Endothelial cell (in vitro differentiated cells): ENCODE measurements at regions not wholly inside any gene's neighbourhood (a gene's known extent, or its start where the extent isn't known, plus 50 kb on each side); places are given as distances from the start of the nearest gene placed in this dataset.
A peak's percentile ranks its signal among the peaks of the same experiment; 100 is the strongest.

Source experiments
- DNase-seq: peaks from one replicate; pipeline ENCODE4 v3.0.0; 2021; ENCODE audit warnings: low spot score
- H3K27ac Mint-ChIP-seq: one replicate; pipeline ENCODE4 v1.8.0; 2021; ENCODE audit warnings: mixed read lengths, inconsistent platforms; ENCODE audit not compliant: unreplicated experiment
- H3K27me3 Mint-ChIP-seq: one replicate; pipeline ENCODE4 v1.8.0; 2021; ENCODE audit warnings: mild to moderate bottlenecking, moderate library complexity, mixed read lengths, inconsistent platforms; ENCODE audit not compliant: unreplicated experiment
- H3K36me3 Mint-ChIP-seq: one replicate; pipeline ENCODE4 v1.8.0; 2021; ENCODE audit warnings: mild to moderate bottlenecking, low read depth, mixed read lengths, inconsistent platforms; ENCODE audit not compliant: unreplicated experiment
- H3K4me1 Mint-ChIP-seq: one replicate; pipeline ENCODE4 v1.8.0; 2021; ENCODE audit warnings: mild to moderate bottlenecking, mixed read lengths, inconsistent platforms; ENCODE audit not compliant: unreplicated experiment
- H3K4me3 Mint-ChIP-seq: one replicate; pipeline ENCODE4 v1.8.0; 2021; ENCODE audit warnings: mild to moderate bottlenecking, mixed read lengths, inconsistent platforms; ENCODE audit not compliant: unreplicated experiment
- H3K9me3 Mint-ChIP-seq: one replicate; pipeline ENCODE4 v1.8.0; 2021; ENCODE audit warnings: mixed read lengths, inconsistent platforms; ENCODE audit not compliant: unreplicated experiment
- TF ChIP-seq, protein P1 (sequence below): fragments of 200-600 bp; sonication (generic); IDR thresholded peaks from one replicate; pipeline ENCODE4 v1.5.0; 2021; ENCODE audit warnings: antibody characterized with exemption; ENCODE audit not compliant: unreplicated experiment

DNA sequence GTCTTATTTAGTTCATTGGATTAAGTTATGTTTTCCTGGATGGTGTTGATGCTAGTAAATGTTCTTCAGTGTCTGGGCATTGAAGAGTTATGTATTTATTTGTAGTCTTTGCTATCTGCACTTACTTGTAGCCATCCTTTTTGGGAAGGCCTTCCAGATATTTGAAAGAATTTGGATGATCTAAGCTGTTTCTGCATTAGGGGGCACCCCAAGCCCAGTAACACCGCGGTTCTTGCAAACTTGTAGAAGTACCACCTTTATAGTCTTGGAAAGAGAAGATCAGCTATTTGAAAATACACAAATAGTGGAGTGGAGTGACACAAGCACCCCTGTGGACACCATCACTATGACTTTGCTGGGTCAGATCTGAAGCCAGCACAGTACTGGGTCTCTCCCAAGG, 175.9 kb upstream of the KIF2B start:
- DNase-seq, result no peak
- Mint-ChIP-seq H3K27ac (no peak overlapping the region), H3K4me1 (no peaks in the 10 kb centered on the region), H3K4me3 (no peak overlapping the region), H3K36me3 (no peaks in the 10 kb centered on the region), H3K9me3 (no peaks in the 10 kb centered on the region), H3K27me3 (peaks cover 3% of the 10 kb centered on the region)
- TF ChIP-seq, protein P1, sequence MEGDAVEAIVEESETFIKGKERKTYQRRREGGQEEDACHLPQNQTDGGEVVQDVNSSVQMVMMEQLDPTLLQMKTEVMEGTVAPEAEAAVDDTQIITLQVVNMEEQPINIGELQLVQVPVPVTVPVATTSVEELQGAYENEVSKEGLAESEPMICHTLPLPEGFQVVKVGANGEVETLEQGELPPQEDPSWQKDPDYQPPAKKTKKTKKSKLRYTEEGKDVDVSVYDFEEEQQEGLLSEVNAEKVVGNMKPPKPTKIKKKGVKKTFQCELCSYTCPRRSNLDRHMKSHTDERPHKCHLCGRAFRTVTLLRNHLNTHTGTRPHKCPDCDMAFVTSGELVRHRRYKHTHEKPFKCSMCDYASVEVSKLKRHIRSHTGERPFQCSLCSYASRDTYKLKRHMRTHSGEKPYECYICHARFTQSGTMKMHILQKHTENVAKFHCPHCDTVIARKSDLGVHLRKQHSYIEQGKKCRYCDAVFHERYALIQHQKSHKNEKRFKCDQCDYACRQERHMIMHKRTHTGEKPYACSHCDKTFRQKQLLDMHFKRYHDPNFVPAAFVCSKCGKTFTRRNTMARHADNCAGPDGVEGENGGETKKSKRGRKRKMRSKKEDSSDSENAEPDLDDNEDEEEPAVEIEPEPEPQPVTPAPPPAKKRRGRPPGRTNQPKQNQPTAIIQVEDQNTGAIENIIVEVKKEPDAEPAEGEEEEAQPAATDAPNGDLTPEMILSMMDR, result no peak

DNA sequence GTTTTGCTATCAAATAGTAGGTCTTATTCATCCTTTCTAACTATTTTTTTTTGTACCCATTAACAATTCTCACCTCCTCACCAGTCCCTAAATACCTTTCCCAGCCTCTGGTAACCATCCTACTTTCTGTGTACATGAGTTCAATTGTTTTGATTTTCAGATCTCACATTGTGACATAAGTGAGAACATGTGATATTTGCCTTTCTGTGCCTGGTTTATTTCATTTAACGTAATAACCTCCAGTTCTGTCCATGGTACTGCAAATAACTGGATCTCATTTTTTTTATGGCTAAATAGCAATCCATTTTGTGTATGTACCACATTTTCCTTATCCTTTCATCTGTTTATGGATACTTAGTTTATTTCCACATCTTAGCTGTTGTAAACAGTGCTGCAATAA, 181.9 kb upstream of the KIF2B start:
- DNase-seq, result no peak
- Mint-ChIP-seq H3K4me1 (no peaks in the 10 kb centered on the region), H3K27ac (no peak overlapping the region), H3K9me3 (no peaks in the 10 kb centered on the region), H3K27me3 (no peaks in the 10 kb centered on the region), H3K36me3 (no peaks in the 10 kb centered on the region), H3K4me3 (no peak overlapping the region)
- TF ChIP-seq, protein P1, result no peak

DNA sequence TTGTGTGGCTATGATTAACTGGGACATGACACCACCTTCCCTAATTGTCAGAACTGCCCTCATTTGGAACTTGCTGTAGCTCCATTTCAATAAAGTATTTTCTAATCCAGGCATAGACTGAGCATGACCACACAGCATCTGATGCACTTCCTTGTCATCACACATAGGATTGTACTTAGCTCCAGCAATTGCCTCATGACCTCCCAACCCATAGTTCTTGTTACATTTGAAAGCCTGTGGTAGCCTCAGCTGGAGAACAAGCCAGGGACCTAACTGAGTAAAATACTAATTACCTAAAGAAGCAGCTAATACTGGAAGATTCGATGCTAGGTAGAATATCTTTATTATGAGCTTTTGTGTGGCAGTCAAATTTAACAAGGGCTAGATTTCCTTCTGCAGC, 187.3 kb upstream of the KIF2B start:
- Mint-ChIP-seq H3K36me3 (no peaks in the 10 kb centered on the region), H3K27me3 (peaks cover 2% of the 10 kb centered on the region), H3K4me3 (no peak overlapping the region), H3K9me3 (no peaks in the 10 kb centered on the region), H3K4me1 (peaks cover 13% of the 10 kb centered on the region), H3K27ac (no peak overlapping the region)
- DNase-seq, result no peak
- TF ChIP-seq, protein P1, result no peak

DNA sequence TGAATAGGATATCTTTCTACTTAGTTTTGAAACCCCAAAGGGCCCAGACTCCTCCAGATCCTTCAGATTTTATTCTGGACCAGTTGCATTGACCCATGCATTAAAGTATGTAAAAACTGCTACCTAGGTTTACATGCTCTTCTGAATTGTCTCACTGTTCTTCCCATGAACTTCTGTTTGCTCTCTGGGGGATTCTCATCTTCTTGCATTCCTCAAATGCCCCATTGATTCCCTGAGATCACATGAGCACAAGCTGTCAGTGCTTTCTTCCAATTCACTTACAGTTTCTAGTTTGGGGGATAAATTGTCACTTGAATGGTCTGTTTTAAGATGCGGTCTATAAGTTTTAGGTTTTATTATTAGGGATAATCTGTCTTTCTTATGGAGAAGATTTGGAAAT, 188.9 kb upstream of the KIF2B start:
- H3K27ac Mint-ChIP-seq, result no peak overlapping the region
- no peaks in the 10 kb centered on the region for H3K36me3 Mint-ChIP-seq
- peaks cover 2% of the 10 kb centered on the region for H3K27me3 Mint-ChIP-seq
- H3K9me3 Mint-ChIP-seq, result no peaks in the 10 kb centered on the region
- TF ChIP-seq, protein P1, result no peak
- H3K4me3 Mint-ChIP-seq, result no peak overlapping the region
- no peak for DNase-seq
- H3K4me1 Mint-ChIP-seq, result peaks cover 16% of the 10 kb centered on the region

DNA sequence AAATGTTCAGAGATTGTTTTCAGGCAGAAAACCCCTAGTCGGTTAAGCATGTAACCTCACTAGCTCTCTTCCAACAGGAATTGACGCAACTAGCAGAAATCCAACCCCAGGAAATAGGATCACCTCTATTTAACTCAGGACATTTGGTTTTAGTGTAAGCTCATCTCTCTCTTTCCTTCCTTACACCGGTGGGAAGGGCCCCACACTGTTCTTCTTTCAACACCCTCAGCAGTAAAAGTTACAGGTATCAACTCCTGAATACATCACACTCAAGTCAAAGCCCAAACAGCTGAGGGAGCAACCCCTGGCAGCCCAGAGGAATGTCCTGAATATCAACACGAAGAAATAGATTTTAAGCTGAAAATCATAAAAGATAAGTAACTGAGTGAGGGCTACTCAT, 191.2 kb upstream of the KIF2B start:
- H3K27me3 Mint-ChIP-seq, result peaks cover 2% of the 10 kb centered on the region
- peak overlapping the region; percentile 51 for H3K27ac Mint-ChIP-seq
- H3K4me3 Mint-ChIP-seq, result no peak overlapping the region
- no peaks in the 10 kb centered on the region for H3K36me3 Mint-ChIP-seq
- TF ChIP-seq, protein P1, result no peak
- H3K9me3 Mint-ChIP-seq, result no peaks in the 10 kb centered on the region
- DNase-seq, result no peak
- peaks cover 16% of the 10 kb centered on the region for H3K4me1 Mint-ChIP-seq
